Activated CD8-positive, alpha-beta T cell treated with anti-CD3 and anti-CD28 coated beads, Interleukin-2, amount 10 ng/mL, durations not matched to agents 7 days and 5 days (primary cell): ENCODE measurements at regions not wholly inside any gene's neighbourhood (a gene's known extent, or its start where the extent isn't known, plus 50 kb on each side); places are given as distances from the start of the nearest gene placed in this dataset.
A peak's percentile ranks its signal among the peaks of the same experiment; 100 is the strongest.

Experiments
- ATAC-seq: fragments of 150-1000 bp; cut with Tn5 transposase; one replicate; pipeline ENCODE4 v1.10.0; 2021; ENCODE audit warnings: moderate library complexity
- CTCF ChIA-PET: fragments of 350-600 bp; sonication (Branson Sonifier 250); formaldehyde crosslinking; loops from one replicate; lab custom pipeline; 2021; ENCODE audit warnings: antibody characterized with exemption; lab: Charles Lee
- POLR2A ChIA-PET: fragments of 350-600 bp; sonication (Branson Sonifier 250); formaldehyde crosslinking; loops from one replicate; lab custom pipeline; 2021; ENCODE audit warnings: antibody characterized with exemption; lab: Charles Lee
- DNase-seq: peaks from one replicate; pipeline ENCODE4 v3.0.0-alpha.2; 2020
- H3K27ac Mint-ChIP-seq: one replicate; pipeline ENCODE4 v1.8.0; 2021; ENCODE audit warnings: mild to moderate bottlenecking, mixed read lengths
- H3K27me3 Mint-ChIP-seq: one replicate; pipeline ENCODE4 v1.8.0; 2021; ENCODE audit warnings: low read depth, mixed read lengths
- H3K36me3 Mint-ChIP-seq: one replicate; pipeline ENCODE4 v1.8.0; 2021; ENCODE audit warnings: low read depth, mixed read lengths
- H3K4me1 Mint-ChIP-seq: one replicate; pipeline ENCODE4 v1.8.0; 2021; ENCODE audit warnings: low read depth, mixed read lengths
- H3K4me3 Mint-ChIP-seq: one replicate; pipeline ENCODE4 v1.8.0; 2021; ENCODE audit warnings: mild to moderate bottlenecking, mixed read lengths
- H3K9me3 Mint-ChIP-seq: one replicate; pipeline ENCODE4 v1.8.0; 2022; ENCODE audit warnings: mixed read lengths; ENCODE audit not compliant: insufficient read depth

- no peak for DNase-seq
- H3K36me3 Mint-ChIP-seq, result peaks cover 33% of the 10 kb centered on the region
- ChIA-PET CTCF (interaction anchor here (1.2 kb wide), 1 partner anchor 10 kb away, joined by 3 read pairs; no protein-coding TSS in a partner anchor), POLR2A (no interaction called here)
- peaks cover 30% of the 10 kb centered on the region for H3K9me3 Mint-ChIP-seq
- peaks cover 14% of the 10 kb centered on the region for H3K4me1 Mint-ChIP-seq
- no peak overlapping the region for H3K4me3 Mint-ChIP-seq
- H3K27ac Mint-ChIP-seq, result no peak overlapping the region
- H3K27me3 Mint-ChIP-seq, result no peaks in the 10 kb centered on the region
- ATAC-seq, result no peak
These were observed 328.0 kb upstream of the RGS6 start for GRCh38 chr14:71604231-71604630.

DNA sequence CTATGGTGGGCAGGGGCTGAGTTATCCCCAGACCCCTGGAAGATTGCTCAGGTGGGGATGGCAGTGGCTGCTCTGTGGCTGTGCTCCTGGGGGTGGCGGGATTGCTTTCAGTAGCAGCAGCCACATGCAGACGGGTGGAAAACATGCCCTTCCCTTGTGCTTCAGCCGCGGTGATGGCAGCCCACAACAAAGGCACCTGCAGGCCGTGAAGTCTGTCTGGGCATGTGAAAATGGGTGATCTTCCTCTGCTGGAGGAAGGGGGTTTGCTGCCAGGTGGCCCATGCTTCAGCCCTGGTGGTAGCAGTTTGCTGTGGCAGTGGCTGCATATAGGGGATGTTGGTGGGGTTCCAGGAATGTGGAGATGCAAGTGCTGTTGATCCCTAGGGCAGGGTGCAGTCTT is 326.2 kb upstream of the RGS6 start:
- POLR2A ChIA-PET, result no interaction called here
- Mint-ChIP-seq H3K27me3 (no peaks in the 10 kb centered on the region), H3K36me3 (peaks cover 17% of the 10 kb centered on the region), H3K27ac (no peak overlapping the region), H3K4me3 (no peak overlapping the region), H3K9me3 (peaks cover 19% of the 10 kb centered on the region), H3K4me1 (peaks cover 8% of the 10 kb centered on the region)
- DNase-seq (no peak), ATAC-seq (no peak)
- CTCF ChIA-PET, result no interaction called here

- Mint-ChIP-seq H3K4me3 (no peak overlapping the region), H3K36me3 (peaks cover 16% of the 10 kb centered on the region), H3K27ac (no peak overlapping the region), H3K9me3 (peaks cover 14% of the 10 kb centered on the region), H3K4me1 (peaks cover 8% of the 10 kb centered on the region), H3K27me3 (no peaks in the 10 kb centered on the region)
- ATAC-seq (no peak), DNase-seq (no peak)
- POLR2A ChIA-PET, result no interaction called here
- CTCF ChIA-PET, result no interaction called here
These were observed 325.7 kb upstream of the RGS6 start for GRCh38 chr14:71606575-71606974.

DNA sequence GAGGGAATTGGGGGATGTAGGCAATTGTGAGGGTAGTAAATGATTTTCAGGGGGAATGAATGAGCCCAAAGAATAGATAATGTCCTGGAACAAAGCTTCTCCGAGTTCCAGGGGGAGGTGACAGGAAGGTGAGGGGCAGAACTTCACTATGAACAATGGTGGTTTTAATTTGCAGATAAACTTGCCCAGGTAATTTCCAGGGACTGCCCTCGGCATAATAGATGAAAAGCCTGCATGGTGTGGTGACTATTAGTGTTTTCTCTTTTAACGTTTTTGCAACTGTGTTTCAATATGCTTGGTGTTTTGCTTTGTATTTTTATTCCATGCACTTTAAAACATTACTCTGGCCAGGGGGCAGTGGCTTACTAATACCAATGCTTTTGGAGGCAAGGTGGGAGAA is 325.2 kb upstream of the RGS6 start:
- Mint-ChIP-seq H3K36me3 (peaks cover 14% of the 10 kb centered on the region), H3K27ac (peak overlapping the region; percentile 7)

GRCh38 chr14:71610149-71610548 is 322.1 kb upstream of the RGS6 start:
- Mint-ChIP-seq H3K4me1 (peaks cover 7% of the 10 kb centered on the region), H3K4me3 (no peak overlapping the region), H3K9me3 (peaks cover 2% of the 10 kb centered on the region), H3K27me3 (no peaks in the 10 kb centered on the region), H3K36me3 (peaks cover 11% of the 10 kb centered on the region), H3K27ac (no peak overlapping the region)
- ATAC-seq (no peak), DNase-seq (no peak)
- POLR2A ChIA-PET, result no interaction called here
- CTCF ChIA-PET, result no interaction called here

More for the DNA sequence above, 325.2 kb upstream of the RGS6 start:
- ATAC-seq, result no peak
- no peak for DNase-seq
- H3K4me1 Mint-ChIP-seq, result peaks cover 8% of the 10 kb centered on the region
- peaks cover 9% of the 10 kb centered on the region for H3K9me3 Mint-ChIP-seq
- no peak overlapping the region for H3K4me3 Mint-ChIP-seq
- ChIA-PET POLR2A (no interaction called here), CTCF (no interaction called here)
- no peaks in the 10 kb centered on the region for H3K27me3 Mint-ChIP-seq

- Mint-ChIP-seq H3K9me3 (no peaks in the 10 kb centered on the region), H3K4me1 (peaks cover 7% of the 10 kb centered on the region), H3K27ac (no peak overlapping the region), H3K4me3 (no peak overlapping the region), H3K27me3 (no peaks in the 10 kb centered on the region), H3K36me3 (peaks cover 9% of the 10 kb centered on the region)
- no peak for DNase-seq
- ATAC-seq, result no peak
- ChIA-PET CTCF (no interaction called here), POLR2A (no interaction called here)
These were observed 321.4 kb upstream of the RGS6 start for GRCh38 chr14:71610797-71611196.

DNA sequence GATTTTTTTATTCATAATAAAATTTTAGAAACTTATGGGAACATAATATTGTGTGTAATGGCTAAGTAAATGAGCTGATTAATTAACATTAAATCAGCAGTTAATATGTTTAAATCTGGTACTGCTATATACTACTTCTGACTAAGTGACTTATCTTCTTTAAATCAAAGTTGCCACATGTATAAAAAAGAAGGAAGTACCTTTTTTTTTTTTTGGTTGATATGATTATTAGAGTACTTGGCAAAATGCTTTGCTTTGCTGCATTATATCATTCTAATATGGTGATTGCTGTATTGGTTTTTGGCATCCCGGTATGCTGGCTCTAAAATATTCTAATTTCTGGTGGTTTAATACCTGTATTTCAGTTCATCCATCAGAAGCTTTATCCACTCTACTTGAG is 319.1 kb upstream of the RGS6 start:
- ChIA-PET POLR2A (no interaction called here), CTCF (interaction anchor here (1.3 kb wide), 1 partner anchor 128 kb away, joined by 3 read pairs; no protein-coding TSS in a partner anchor)
- no peak for ATAC-seq
- no peaks in the 10 kb centered on the region for H3K27me3 Mint-ChIP-seq
- DNase-seq, result no peak
- no peaks in the 10 kb centered on the region for H3K4me1 Mint-ChIP-seq
- H3K9me3 Mint-ChIP-seq, result no peaks in the 10 kb centered on the region
- no peak overlapping the region for H3K27ac Mint-ChIP-seq
- no peak overlapping the region for H3K4me3 Mint-ChIP-seq
- H3K36me3 Mint-ChIP-seq, result peaks cover 9% of the 10 kb centered on the region

- peaks cover 20% of the 10 kb centered on the region for H3K36me3 Mint-ChIP-seq
- no peak overlapping the region for H3K4me3 Mint-ChIP-seq
- H3K4me1 Mint-ChIP-seq, result no peaks in the 10 kb centered on the region
- DNase-seq (no peak), ATAC-seq (no peak)
- no peaks in the 10 kb centered on the region for H3K9me3 Mint-ChIP-seq
- no peaks in the 10 kb centered on the region for H3K27me3 Mint-ChIP-seq
- CTCF ChIA-PET, result no interaction called here
- no peak overlapping the region for H3K27ac Mint-ChIP-seq
- POLR2A ChIA-PET, result no interaction called here
These were observed 316.2 kb upstream of the RGS6 start for GRCh38 chr14:71616013-71616412.

DNA sequence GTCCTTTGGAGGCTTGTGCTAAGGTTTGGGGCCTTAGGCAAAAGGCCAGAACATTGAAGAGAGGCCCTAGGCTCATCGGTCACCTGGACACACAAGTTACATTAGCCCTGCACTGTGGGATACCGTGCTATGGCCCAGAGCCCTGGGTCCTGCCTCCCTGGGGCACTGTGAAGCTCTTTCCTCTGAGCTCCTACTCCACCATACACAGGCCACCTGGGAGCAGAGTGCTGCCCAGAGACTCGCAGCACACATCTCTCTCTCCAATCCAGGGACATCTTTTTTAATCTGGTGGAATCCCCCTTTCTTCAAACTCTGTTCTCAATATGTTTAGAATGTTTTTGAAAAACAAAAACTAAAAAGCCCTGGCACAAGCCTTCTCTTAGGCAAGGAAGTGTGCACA is 314.2 kb upstream of the RGS6 start:
- Mint-ChIP-seq H3K27me3 (no peaks in the 10 kb centered on the region), H3K27ac (no peak overlapping the region), H3K4me1 (no peaks in the 10 kb centered on the region), H3K9me3 (no peaks in the 10 kb centered on the region), H3K4me3 (no peak overlapping the region), H3K36me3 (peaks cover 21% of the 10 kb centered on the region)
- ATAC-seq (no peak), DNase-seq (no peak)
- POLR2A ChIA-PET, result no interaction called here
- CTCF ChIA-PET, result no interaction called here

GRCh38 chr14:71618716-71619115 is 313.5 kb upstream of the RGS6 start:
- POLR2A ChIA-PET, result no interaction called here
- Mint-ChIP-seq H3K27ac (no peak overlapping the region), H3K4me3 (no peak overlapping the region), H3K27me3 (no peaks in the 10 kb centered on the region), H3K4me1 (no peaks in the 10 kb centered on the region), H3K36me3 (peaks cover 19% of the 10 kb centered on the region), H3K9me3 (no peaks in the 10 kb centered on the region)
- no peak for ATAC-seq
- DNase-seq, result no peak
- CTCF ChIA-PET, result no interaction called here

GRCh38 chr14:71619472-71619871 is 312.8 kb upstream of the RGS6 start:
- POLR2A ChIA-PET, result no interaction called here
- no peaks in the 10 kb centered on the region for H3K27me3 Mint-ChIP-seq
- no peaks in the 10 kb centered on the region for H3K9me3 Mint-ChIP-seq
- H3K27ac Mint-ChIP-seq, result no peak overlapping the region
- H3K4me1 Mint-ChIP-seq, result no peaks in the 10 kb centered on the region
- ATAC-seq (no peak), DNase-seq (no peak)
- CTCF ChIA-PET, result no interaction called here
- peaks cover 27% of the 10 kb centered on the region for H3K36me3 Mint-ChIP-seq
- no peak overlapping the region for H3K4me3 Mint-ChIP-seq

GRCh38 chr14:71620401-71620800 is 311.8 kb upstream of the RGS6 start:
- ATAC-seq (no peak), DNase-seq (no peak)
- POLR2A ChIA-PET, result no interaction called here
- Mint-ChIP-seq H3K4me3 (no peak overlapping the region), H3K27me3 (no peaks in the 10 kb centered on the region), H3K4me1 (no peaks in the 10 kb centered on the region), H3K9me3 (no peaks in the 10 kb centered on the region), H3K27ac (no peak overlapping the region), H3K36me3 (peaks cover 27% of the 10 kb centered on the region)
- CTCF ChIA-PET, result no interaction called here

DNA sequence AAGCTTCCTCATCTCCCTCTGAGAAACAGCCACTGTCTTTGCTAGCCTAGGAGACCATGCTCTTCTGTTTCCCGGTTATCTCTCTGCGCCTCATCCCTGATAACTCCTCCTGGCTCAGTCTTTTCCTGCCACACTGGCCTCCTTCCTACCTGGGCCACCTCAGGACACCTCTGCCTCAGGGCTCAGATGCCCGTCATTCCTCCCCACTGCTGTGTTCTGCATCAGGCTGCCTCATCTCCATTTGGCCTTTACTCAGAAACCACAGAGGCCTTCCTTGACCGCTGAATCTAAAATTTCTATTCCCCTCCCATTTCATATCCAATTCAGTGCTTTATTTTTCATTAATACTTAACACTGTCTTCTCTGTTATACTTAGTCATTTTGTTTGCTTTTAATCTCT is 311.0 kb upstream of the RGS6 start:
- no peaks in the 10 kb centered on the region for H3K4me1 Mint-ChIP-seq
- H3K36me3 Mint-ChIP-seq, result peaks cover 28% of the 10 kb centered on the region

More for the DNA sequence above, 311.0 kb upstream of the RGS6 start:
- H3K4me3 Mint-ChIP-seq, result no peak overlapping the region
- no peaks in the 10 kb centered on the region for H3K9me3 Mint-ChIP-seq
- no peak overlapping the region for H3K27ac Mint-ChIP-seq
- ChIA-PET POLR2A (no interaction called here), CTCF (no interaction called here)
- no peaks in the 10 kb centered on the region for H3K27me3 Mint-ChIP-seq
- no peak for ATAC-seq
- DNase-seq, result no peak
